HG02852 (cell line): ENCODE measurements at regions not wholly inside any gene's neighbourhood (a gene's known extent, or its start where the extent isn't known, plus 50 kb on each side); places are given as distances from the start of the nearest gene placed in this dataset.

Experiments
- ATAC-seq: cut with Tn5 transposase; IDR thresholded peaks from one replicate; pipeline ENCODE4 v1.9.1; 2021; ENCODE audit warnings: mild to moderate bottlenecking, moderate library complexity; ENCODE audit not compliant: unreplicated experiment

DNA sequence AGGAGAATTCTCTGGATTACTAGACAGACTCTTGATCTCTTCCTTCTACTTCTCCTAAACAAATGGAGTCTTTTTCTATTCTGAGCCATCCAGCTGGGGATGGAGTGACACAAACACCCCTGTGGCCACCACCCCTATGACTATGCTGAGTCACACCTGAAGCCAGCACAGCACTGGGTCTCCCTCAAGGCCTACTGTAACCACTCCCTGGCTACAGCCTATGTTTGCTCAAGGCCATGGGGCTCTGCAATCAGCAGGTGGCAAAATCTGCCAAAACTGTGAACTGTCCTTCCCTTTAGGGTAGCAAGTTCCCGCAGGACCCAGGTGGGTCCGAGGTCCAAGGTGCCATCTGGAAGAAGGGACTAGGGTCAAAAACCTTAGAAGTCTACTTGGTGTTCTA lies 132.3 kb downstream of the TINAG start:
- ATAC-seq = no peak

GRCh38 chr6:54441020-54441419 lies 132.8 kb downstream of the TINAG start:
- ATAC-seq = no peak

- no peak for ATAC-seq
Observed at GRCh38 chr6:54441687-54442248, 133.5 kb downstream of the TINAG start.

- ATAC-seq = no peak
Observed at GRCh38 chr6:54445207-54445606, 137.0 kb downstream of the TINAG start.

GRCh38 chr6:54448617-54449016 lies 140.4 kb downstream of the TINAG start:
- ATAC-seq = no peak

GRCh38 chr6:54451516-54451915 lies 143.3 kb downstream of the TINAG start:
- ATAC-seq = no peak

DNA sequence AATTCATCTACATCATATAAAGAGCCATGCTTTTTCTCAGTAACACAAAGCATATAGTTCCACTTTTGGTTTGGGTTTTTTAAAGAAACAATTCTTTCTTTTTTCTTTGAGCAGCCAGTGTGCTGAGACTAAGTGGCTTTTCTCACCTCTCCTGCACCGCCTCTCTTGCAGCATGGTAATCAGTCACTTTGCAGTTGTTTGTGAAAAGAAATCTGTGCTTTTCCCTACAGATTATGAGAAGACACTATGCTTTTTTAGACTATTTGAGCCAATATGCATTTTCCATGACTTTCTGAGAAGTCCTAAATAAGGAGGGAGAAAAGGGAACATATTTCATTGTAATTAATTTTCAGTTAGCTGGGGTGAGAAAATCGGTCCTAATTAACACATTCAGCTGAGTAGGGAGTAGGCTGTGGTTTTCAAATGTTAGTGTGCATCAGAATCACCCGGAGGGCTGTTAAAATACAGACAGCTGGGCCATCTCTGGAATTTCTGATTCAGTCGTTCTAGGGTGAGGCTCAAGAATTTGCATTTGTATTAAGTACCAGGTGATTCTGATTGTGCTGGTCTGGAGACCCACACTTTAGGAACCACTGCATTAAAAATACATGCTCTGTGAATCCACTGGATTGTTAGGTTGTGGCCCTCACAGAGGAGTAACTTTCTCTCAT lies 155.2 kb downstream of the TINAG start:
- ATAC-seq = no peak

GRCh38 chr6:54465649-54466300 lies 157.5 kb downstream of the TINAG start:
- ATAC-seq = no peak

GRCh38 chr6:54467384-54467783 lies 159.1 kb downstream of the TINAG start:
- no peak for ATAC-seq

GRCh38 chr6:54473328-54473727 lies 165.1 kb downstream of the TINAG start:
- ATAC-seq = no peak

DNA sequence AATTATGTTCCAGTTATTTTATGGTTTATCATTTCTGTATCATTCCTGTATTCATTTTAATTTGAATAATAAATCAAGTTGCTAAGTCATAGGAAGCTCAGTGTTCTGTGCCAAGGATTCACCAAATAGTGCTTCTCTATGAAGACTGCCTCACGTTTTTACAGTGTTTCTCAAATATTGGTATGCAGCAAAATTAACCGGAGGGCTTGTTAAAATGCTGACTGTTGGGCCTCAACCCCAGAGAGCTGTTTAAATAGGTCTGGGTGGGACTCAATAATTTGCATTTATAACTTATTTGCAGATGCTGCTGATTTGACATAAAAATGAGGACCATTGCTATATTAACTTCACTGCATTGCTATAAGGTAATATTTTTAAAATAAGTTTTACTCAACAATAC lies 166.7 kb downstream of the TINAG start:
- no peak for ATAC-seq

DNA sequence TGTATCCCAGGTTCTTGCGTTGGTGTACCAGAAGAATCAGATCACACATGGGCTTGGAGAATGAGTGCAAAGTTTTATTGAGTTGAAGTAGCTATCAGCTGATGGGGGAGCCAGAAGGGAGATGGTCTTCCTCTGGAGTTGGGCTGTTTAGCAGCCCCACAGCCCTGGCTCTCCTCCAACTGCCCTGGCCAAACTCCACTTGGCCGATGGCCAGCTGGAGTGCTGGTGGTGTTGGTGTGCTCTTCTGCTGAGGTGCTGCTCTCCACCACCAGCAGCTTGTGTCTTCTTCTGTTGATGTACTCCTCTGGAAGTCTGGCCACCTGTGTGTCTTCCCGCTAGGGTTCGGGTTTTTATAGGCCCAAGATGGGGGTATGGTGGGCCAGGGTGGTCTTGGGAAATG lies 172.8 kb downstream of the TINAG start:
- ATAC-seq = no peak

GRCh38 chr6:54491431-54491830 lies 183.2 kb downstream of the TINAG start:
- ATAC-seq = no peak

DNA sequence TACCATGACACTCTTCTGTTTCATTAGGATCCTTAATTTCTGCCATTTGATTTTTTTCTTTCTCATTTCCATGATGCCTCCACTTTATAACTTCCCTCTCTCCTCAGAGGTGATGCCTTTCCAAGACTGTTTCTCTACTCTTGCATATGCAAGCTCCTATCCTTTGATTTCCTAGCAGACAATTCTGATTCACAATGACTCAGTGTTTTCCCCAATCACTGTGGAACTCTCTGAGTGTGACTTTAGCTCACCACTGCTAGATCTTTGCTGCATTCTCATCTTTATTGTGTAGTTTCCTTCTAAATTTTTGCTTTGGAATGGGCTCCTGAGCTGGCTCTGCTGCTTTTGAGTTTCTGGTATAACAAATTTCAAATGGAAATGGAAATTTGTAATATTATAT lies 184.9 kb downstream of the TINAG start:
- no peak for ATAC-seq

- no peak for ATAC-seq
Observed at GRCh38 chr6:54503144-54503543, 194.9 kb downstream of the TINAG start.

DNA sequence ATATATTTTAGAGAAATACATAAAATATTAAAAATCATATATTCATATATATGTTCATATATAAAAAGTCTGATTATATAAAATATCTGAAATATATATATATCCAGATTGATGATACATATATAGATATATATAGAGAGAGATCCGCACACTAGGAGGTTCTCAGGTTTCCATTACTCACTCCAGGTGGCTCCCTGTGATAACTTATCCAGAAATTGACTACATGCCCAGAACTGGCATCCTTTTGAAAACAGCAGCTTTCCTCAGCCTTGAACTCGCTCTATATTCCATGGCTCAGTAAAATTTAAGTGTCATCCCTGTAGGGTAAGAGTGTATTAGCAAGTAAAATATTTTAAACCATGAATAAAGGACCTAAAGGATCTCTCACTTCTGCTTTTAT lies 206.8 kb downstream of the TINAG start:
- ATAC-seq = no peak

- ATAC-seq = no peak
Observed at GRCh38 chr6:54515713-54516112, 207.5 kb downstream of the TINAG start.

DNA sequence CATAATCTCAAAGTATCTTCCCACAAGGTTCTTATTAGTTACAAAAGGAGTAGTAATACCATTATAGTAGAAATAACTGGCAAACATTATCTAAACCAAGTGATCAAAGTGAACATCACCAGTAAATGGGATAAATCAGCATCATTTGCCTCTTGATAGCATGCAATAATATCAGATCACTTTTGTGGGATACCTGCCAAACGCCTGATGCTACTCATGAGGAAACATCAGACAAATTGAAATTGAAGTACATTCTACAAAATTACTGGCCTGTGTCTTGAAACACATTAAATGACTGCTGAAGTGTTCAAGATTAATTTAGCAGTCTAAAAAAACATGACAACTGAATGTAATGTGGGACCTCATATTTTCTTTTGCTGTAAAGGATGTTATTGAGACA lies 208.1 kb downstream of the TINAG start:
- ATAC-seq = no peak

- ATAC-seq = no peak
Observed at GRCh38 chr6:54519161-54519560, 210.9 kb downstream of the TINAG start.

- ATAC-seq = no peak
Observed at GRCh38 chr6:54525731-54526130, 217.5 kb downstream of the TINAG start.

- ATAC-seq = no peak
Observed at GRCh38 chr6:54533567-54533966, 225.3 kb downstream of the TINAG start.

- no peak for ATAC-seq
Observed at GRCh38 chr6:54535568-54535967, 227.3 kb downstream of the TINAG start.

GRCh38 chr6:54541541-54541940 lies 233.3 kb downstream of the TINAG start:
- ATAC-seq = no peak
